Transverse colon (tissue), 4 donors: ENCODE measurements at regions not wholly inside any gene's neighbourhood (a gene's known extent, or its start where the extent isn't known, plus 50 kb on each side); places are given as distances from the start of the nearest gene placed in this dataset.

Experiments used
- DNase-seq: peaks from one replicate; pipeline ENCODE4 v3.0.0-alpha.2; 2019
- H3K27ac ChIP-seq, 4 donors: fragments of 200-600 bp; sonication (generic); 2 replicates each; pipeline ENCODE4 v1.5.1; 2016 to 2018; ENCODE audit warnings: inconsistent platforms in 4 of 4
- H3K27me3 ChIP-seq: fragments of 200-600 bp; sonication (generic); 2 replicates; pipeline ENCODE4 v1.5.1; 2017; ENCODE audit warnings: inconsistent platforms
- H3K36me3 ChIP-seq, 4 donors: fragments of 200-600 bp; sonication (generic); 2 replicates each; pipeline ENCODE4 v1.5.1; 2017 to 2019; ENCODE audit warnings: inconsistent platforms in 4 of 4
- H3K4me1 ChIP-seq, 4 donors: fragments of 200-600 bp; sonication (generic); 2 replicates each; pipeline ENCODE4 v1.5.1; 2017 to 2020; ENCODE audit warnings: inconsistent platforms in 4 of 4
- H3K4me3 ChIP-seq, 4 donors: fragments of 200-600 bp; sonication (generic); 1 replicate in 1 of 4; 2 replicates in 3 of 4; pipeline versions ENCODE4 v1.5.1 to v1.6.1; 2017 to 2019; ENCODE audit warnings: inconsistent platforms in 4 of 4
- H3K9me3 ChIP-seq, 2 donors: fragments of 200-600 bp; sonication (generic); 2 replicates each; pipeline ENCODE4 v1.5.1; 2017 to 2019; ENCODE audit warnings: inconsistent platforms in 2 of 2
- EP300 ChIP-seq: sonication (generic); formaldehyde crosslinking; IDR thresholded peaks from one replicate; pipeline ENCODE4 v1.6.1; 2017; ENCODE audit warnings: antibody characterized with exemption, low read depth
- POLR2A ChIP-seq: fragments of 450-650 bp; IDR thresholded peaks from one replicate; pipeline ENCODE4 v1.6.1; 2016; ENCODE audit warnings: antibody characterized with exemption, mild to moderate bottlenecking, moderate library complexity
- POLR2AphosphoS5 ChIP-seq, 3 donors: sonication (generic); formaldehyde crosslinking; IDR thresholded peaks; one replicate each; pipeline ENCODE4 v1.6.1; 2016; ENCODE audit warnings: antibody characterized with exemption in 3 of 3
- WGBS, 2 donors: methylation state at CpG; one replicate each; pipeline ENCODE4 v1.1.5; 2018; ENCODE audit warnings: low coverage in 1 of 2; 5-methylcytosine and 5-hydroxymethylcytosine counted together
- in situ Hi-C, 4 donors: fragments of 200-750 bp; cut with MboI; loops; one replicate each; pipeline versions ENCODE4 v1.15.0 to v1.15.1; 2017; ENCODE audit warnings: low sequenced_read_pairs in 3 of 4, low pct_ligation_motif_present in 1 of 4, low pct_unique_long_range_greater_than_20kb in 1 of 4
- intact Hi-C: fragments of 100-400 bp; cut with DNase I; formaldehyde crosslinking; loops from one replicate; pipeline ENCODE4 v1.15.1; 2023; ENCODE audit warnings: low total_unique reads
- TF ChIP-seq, protein P1 (sequence below), 5 experiments: fragments of 200-600 bp in 3 of 5; fragments of 450-650 bp in 2 of 5; sonication (generic) in 3 of 5; IDR thresholded peaks; 1 replicate in 2 of 5; 2 replicates in 3 of 5; pipeline ENCODE4 v1.5.1; 2016 to 2017; ENCODE audit warnings: antibody characterized with exemption in 5 of 5, inconsistent platforms in 3 of 5, mild to moderate bottlenecking in 2 of 5, moderate library complexity in 1 of 5

DNA sequence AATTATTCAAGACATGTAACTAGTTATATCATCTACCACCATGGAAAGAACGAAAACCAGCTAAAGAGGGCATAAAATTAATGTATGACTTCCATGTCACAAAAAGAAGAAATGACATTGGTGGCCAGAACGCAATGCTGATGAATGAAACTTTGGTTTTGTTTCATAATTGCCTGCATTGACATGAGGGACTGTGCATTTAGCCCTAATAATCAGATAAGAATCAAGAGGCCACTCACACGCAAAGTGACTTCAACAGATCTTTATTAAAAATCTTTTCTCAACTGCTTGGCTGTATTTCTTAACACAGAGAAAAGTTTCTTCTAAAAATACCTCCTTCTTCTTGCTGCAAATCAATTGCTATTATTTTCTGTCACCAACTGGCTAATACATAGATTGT is 184.7 kb upstream of the RUNX1 start:
- no peak for DNase-seq
- TF ChIP-seq POLR2A, result no peak
- TF ChIP-seq, protein P1, sequence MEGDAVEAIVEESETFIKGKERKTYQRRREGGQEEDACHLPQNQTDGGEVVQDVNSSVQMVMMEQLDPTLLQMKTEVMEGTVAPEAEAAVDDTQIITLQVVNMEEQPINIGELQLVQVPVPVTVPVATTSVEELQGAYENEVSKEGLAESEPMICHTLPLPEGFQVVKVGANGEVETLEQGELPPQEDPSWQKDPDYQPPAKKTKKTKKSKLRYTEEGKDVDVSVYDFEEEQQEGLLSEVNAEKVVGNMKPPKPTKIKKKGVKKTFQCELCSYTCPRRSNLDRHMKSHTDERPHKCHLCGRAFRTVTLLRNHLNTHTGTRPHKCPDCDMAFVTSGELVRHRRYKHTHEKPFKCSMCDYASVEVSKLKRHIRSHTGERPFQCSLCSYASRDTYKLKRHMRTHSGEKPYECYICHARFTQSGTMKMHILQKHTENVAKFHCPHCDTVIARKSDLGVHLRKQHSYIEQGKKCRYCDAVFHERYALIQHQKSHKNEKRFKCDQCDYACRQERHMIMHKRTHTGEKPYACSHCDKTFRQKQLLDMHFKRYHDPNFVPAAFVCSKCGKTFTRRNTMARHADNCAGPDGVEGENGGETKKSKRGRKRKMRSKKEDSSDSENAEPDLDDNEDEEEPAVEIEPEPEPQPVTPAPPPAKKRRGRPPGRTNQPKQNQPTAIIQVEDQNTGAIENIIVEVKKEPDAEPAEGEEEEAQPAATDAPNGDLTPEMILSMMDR (IDR thresholded peaks at IDR 0.05), result no peak
- no peak for TF ChIP-seq EP300
- no peak for TF ChIP-seq POLR2AphosphoS5 (IDR thresholded peaks at IDR 0.05)
- Histone ChIP-seq H3K4me1 (no peaks in the 10 kb centered on the region), H3K9me3 (no peaks in the 10 kb centered on the region), H3K36me3 (no peaks in the 10 kb centered on the region), H3K27ac (no peak overlapping the region), H3K4me3 (no peak overlapping the region), H3K27me3 (no peaks in the 10 kb centered on the region)
- intact Hi-C loops (no loop called here), in situ Hi-C loops (loop anchor here in 1 of 4 donors (25.0 kb wide), 1 partner anchor 104 kb away; no protein-coding TSS in a partner anchor)
- WGBS, 2 donors, result 87 to 93% methylated on average over 3 of the region's 3 CpGs

DNA sequence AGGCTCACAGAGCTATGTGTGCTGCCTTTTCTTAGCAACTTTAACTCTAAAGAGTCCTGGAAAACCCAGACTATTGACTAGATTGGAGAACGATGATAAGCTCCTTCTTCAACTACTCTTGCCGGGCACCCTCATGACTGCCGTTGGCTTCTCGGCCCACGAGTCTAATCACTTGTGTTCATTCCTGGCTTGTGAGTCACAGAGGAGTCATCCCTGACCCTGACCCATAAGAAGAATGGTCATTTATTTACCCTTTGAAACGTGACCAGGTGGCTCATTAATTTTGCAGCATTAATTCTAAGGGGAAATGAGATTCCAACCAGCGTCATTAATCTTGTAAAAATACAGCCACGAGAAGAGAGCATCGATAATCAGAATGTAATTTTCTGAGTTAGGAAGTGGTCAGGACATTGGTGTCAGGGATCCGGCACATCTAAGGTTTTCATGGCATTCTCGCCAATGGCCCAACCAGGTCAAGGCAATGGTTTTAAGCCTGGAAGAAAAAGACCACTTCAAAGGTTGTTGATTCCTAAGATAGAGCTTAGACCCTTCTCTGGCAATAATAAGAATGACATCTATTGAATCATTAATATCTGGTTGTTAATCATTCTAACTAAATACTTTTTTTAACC is 183.6 kb upstream of the RUNX1 start:
- in situ Hi-C loops (loop anchor here in 1 of 4 donors (25.0 kb wide), 1 partner anchor 105 kb away; no protein-coding TSS in a partner anchor), intact Hi-C loops (no loop called here)
- Histone ChIP-seq H3K27me3 (no peaks in the 10 kb centered on the region), H3K4me3 (no peak overlapping the region), H3K27ac (no peak overlapping the region), H3K9me3 (no peaks in the 10 kb centered on the region), H3K36me3 (no peaks in the 10 kb centered on the region), H3K4me1 (no peaks in the 10 kb centered on the region)
- TF ChIP-seq POLR2A (no peak), EP300 (no peak), POLR2AphosphoS5 (IDR thresholded peaks at IDR 0.05) (no peak)
- TF ChIP-seq, protein P1 (IDR thresholded peaks at IDR 0.05), result no peak
- 79 to 84% methylated on average over 10 to 11 of the region's 11 CpGs for WGBS, 2 donors
- no peak for DNase-seq

DNA sequence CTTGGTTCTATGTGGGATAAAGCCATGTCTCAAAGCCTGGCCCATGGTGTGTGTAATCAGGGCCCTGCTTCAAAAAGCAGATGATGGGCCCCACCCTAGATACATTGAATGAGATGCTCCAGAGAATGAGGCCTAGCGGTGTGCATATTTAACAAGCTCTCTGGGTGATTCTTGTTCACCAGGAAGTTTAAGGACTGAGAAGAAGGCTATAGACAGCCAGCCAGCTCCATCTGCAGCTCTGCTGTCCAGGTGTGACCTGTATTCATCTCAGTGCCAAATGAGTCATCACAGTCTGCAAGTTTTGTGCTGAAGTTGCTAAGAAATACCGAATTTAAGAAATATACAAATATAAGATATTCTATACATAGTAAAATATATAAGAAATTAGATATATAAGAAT is 182.0 kb upstream of the RUNX1 start:
- Histone ChIP-seq H3K4me3 (no peak overlapping the region), H3K27me3 (no peaks in the 10 kb centered on the region), H3K4me1 (no peaks in the 10 kb centered on the region), H3K27ac (no peak overlapping the region), H3K36me3 (no peaks in the 10 kb centered on the region), H3K9me3 (no peaks in the 10 kb centered on the region)
- TF ChIP-seq, protein P1 (IDR thresholded peaks at IDR 0.05), result no peak
- TF ChIP-seq POLR2AphosphoS5 (IDR thresholded peaks at IDR 0.05), result no peak
- DNase-seq, result no peak
- 76% methylated on average over 2 of the region's 2 CpGs; no CpG with 5 or more reads in 1 of the 2 donors for WGBS, 2 donors
- intact Hi-C loops (no loop called here), in situ Hi-C loops (loop anchor here in 1 of 4 donors (25.0 kb wide), 1 partner anchor 106 kb away; no protein-coding TSS in a partner anchor)

DNA sequence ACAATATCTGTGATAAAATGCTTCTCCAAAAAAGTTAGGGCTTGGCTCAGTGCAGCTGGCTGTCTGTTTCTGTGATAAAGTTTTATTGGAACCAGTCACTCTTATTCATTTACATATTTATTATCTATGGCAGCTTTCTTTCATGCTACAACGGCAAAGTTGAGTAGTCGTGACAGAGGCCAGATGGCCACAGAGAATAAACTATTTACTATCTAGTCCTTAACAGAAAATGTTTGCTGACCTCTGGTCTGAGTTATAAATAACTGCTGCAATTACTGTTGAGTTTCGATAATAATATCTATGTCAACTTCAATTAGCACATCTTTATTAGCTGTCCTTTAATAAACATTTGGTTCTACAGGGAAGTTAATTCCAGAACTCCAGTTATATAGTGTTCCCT is 180.2 kb upstream of the RUNX1 start:
- no peak overlapping the region for H3K27ac ChIP-seq
- H3K27me3 ChIP-seq, result no peaks in the 10 kb centered on the region
- in situ Hi-C loops, result loop anchor here in 1 of 4 donors (25.0 kb wide), 1 partner anchor 108 kb away; no protein-coding TSS in a partner anchor
- TF ChIP-seq POLR2A (no peak), EP300 (no peak), POLR2AphosphoS5 (IDR thresholded peaks at IDR 0.05) (no peak)
- TF ChIP-seq, protein P1 (IDR thresholded peaks at IDR 0.05), result no peak
- no peaks in the 10 kb centered on the region for H3K36me3 ChIP-seq
- WGBS, 2 donors, result 43 to 66% methylated on average over 2 to 3 of the region's 3 CpGs
- no peaks in the 10 kb centered on the region for H3K9me3 ChIP-seq
- intact Hi-C loops, result no loop called here
- DNase-seq, result no peak
- H3K4me3 ChIP-seq, result no peak overlapping the region
- no peaks in the 10 kb centered on the region for H3K4me1 ChIP-seq
